Stomach (tissue), 4 donors: ENCODE measurements at regions not wholly inside any gene's neighbourhood (a gene's known extent, or its start where the extent isn't known, plus 50 kb on each side); places are given as distances from the start of the nearest gene placed in this dataset.

Experiments
- EP300 ChIP-seq: sonication (generic); formaldehyde crosslinking; IDR thresholded peaks from one replicate; pipeline ENCODE4 v1.6.1; 2017; ENCODE audit warnings: antibody characterized with exemption
- POLR2AphosphoS5 ChIP-seq, 3 donors: sonication (generic); formaldehyde crosslinking; IDR thresholded peaks; one replicate each; pipeline ENCODE4 v1.6.1; 2016; ENCODE audit warnings: antibody characterized with exemption in 3 of 3

- TF ChIP-seq EP300, result no peak
- TF ChIP-seq POLR2AphosphoS5 (IDR thresholded peaks at IDR 0.05), result no peak
Observed at GRCh38 chr3:18618723-18619122, 193.6 kb upstream of the SATB1 start.
